NB4 (cell line): ENCODE measurements at regions not wholly inside any gene's neighbourhood (a gene's known extent, or its start where the extent isn't known, plus 50 kb on each side); places are given as distances from the start of the nearest gene placed in this dataset.

Experiments used
- DNase-seq: peaks from one replicate; pipeline ENCODE4 v3.0.0; 2010; ENCODE audit warnings: low read depth
- H3K4me3 ChIP-seq: one replicate; pipeline ENCODE4 v1.5.1; 2011; ENCODE audit warnings: mild to moderate bottlenecking, low read depth, low read length, moderate library complexity
- MYC ChIP-seq: IDR thresholded peaks from 2 replicates; pipeline ENCODE4 v1.6.1; 2011; ENCODE audit warnings: low read depth, low read length
- POLR2A ChIP-seq: IDR thresholded peaks from 2 replicates; pipeline ENCODE4 v1.6.1; 2011; ENCODE audit warnings: mild to moderate bottlenecking; ENCODE audit not compliant: insufficient read length; ENCODE audit errors: extremely low read depth
- TF ChIP-seq, protein P1 (sequence below): IDR thresholded peaks from one replicate; pipeline ENCODE4 v1.5.1; 2012; ENCODE audit warnings: low read depth, low read length
- TF ChIP-seq, protein P2 (sequence below): IDR thresholded peaks from 2 replicates; pipeline ENCODE4 v1.6.1; 2011; ENCODE audit warnings: low read depth, low read length

DNA sequence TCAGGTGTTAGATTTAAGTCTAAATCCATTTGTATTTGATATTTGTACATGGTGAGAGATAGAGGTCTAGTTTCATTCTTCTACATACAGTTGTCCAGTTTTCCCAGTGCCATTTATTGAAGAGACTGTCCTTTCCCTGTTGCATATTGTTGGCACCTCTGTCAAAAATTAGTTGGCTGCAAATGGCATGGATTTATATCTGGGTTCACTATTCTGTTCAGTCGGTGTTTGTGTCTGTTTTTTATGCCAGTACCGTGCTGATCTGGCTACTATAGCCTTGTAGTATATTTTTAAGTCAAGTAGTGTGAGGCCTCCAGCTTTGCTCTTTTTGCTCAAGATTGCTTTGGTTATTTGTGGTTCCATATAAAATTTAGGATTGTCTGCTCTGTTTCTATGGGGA, 176.2 kb upstream of the DMRT1 start:
- DNase-seq: no peak
- no peak overlapping the region for H3K4me3 ChIP-seq
- TF ChIP-seq POLR2A (no peak), MYC (no peak)
- TF ChIP-seq, protein P1, sequence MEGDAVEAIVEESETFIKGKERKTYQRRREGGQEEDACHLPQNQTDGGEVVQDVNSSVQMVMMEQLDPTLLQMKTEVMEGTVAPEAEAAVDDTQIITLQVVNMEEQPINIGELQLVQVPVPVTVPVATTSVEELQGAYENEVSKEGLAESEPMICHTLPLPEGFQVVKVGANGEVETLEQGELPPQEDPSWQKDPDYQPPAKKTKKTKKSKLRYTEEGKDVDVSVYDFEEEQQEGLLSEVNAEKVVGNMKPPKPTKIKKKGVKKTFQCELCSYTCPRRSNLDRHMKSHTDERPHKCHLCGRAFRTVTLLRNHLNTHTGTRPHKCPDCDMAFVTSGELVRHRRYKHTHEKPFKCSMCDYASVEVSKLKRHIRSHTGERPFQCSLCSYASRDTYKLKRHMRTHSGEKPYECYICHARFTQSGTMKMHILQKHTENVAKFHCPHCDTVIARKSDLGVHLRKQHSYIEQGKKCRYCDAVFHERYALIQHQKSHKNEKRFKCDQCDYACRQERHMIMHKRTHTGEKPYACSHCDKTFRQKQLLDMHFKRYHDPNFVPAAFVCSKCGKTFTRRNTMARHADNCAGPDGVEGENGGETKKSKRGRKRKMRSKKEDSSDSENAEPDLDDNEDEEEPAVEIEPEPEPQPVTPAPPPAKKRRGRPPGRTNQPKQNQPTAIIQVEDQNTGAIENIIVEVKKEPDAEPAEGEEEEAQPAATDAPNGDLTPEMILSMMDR: no peak
- TF ChIP-seq, protein P2, sequence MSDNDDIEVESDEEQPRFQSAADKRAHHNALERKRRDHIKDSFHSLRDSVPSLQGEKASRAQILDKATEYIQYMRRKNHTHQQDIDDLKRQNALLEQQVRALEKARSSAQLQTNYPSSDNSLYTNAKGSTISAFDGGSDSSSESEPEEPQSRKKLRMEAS: no peak

DNA sequence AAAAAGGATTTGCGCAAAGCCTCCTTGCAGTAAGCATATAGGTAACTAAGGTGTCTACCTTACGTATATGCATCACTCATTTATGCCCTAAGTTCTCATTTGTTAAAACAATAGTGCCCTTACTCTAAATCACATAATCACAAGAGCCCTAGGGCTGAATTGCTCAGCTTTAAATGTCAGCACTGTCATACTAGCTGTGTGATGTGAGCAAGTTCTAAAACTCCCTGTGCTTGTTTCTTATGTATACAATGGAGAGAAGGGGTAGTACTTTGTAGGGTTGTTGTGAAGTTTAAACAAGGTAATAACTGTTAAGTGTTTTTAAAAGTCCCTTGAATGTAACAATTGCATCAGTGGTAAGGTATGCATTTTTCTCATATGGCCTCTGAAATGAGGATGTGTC, 169.5 kb upstream of the DMRT1 start:
- no peak overlapping the region for H3K4me3 ChIP-seq
- no peak for TF ChIP-seq MYC
- DNase-seq: no peak

DNA sequence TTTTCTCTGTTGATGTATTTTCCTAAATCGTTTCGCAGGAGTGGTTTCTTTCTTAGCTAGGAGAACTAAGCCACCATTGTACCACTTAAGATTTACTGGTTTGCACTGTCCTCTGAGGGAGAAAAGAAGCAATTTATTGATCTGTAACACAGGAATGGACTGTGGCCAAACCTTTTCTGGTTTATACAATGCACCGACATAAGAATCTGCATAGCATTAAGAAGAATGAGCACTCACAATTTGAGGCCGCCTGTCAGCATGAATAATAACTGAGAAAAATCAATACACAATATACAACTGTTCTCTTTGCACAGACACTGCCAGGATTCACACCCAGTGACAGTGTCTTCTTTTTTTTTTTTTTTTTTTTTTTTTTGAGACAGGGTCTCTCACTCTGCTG, 168.6 kb upstream of the DMRT1 start:
- TF ChIP-seq POLR2A (no peak), MYC (no peak)
- TF ChIP-seq, protein P1: no peak
- TF ChIP-seq, protein P2: no peak
- H3K4me3 ChIP-seq: no peak overlapping the region
- DNase-seq: no peak

DNA sequence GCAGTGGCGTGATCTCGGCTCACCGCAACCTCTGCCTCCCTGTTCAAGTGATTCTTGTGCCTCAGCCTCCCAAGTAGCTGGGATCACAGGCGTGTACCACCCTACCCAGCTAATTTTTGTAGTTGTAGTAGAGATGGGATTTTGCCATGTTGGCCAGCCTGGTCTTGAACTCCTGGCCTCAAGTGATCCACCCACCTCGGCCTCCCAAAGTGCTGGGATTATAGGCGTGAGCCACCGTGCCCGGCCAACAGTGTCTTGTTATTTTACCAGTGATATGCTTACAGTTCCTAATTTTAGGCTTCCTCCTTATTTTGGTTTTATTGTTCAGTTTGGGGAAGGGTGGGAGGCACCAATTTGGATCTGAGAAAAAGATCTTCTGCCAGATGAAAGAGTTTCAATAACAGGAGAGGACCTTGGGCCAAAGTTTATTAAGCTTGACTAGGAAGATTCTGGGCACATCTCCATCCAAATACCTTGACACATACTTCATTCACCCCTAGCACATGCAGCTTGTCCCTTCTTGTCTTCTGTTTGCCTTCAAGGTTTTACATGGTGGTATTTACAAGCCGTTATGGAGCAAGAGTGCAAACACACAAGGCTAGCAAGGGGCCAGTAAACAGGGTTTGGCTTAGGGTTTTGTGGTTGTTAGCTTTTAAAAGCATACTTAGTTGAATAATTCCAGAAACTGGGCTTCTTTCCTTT, 168.1 kb upstream of the DMRT1 start:
- DNase-seq: no peak
- no peak overlapping the region for H3K4me3 ChIP-seq
- TF ChIP-seq POLR2A (no peak), MYC (no peak)
- TF ChIP-seq, protein P1: no peak
- TF ChIP-seq, protein P2: no peak

DNA sequence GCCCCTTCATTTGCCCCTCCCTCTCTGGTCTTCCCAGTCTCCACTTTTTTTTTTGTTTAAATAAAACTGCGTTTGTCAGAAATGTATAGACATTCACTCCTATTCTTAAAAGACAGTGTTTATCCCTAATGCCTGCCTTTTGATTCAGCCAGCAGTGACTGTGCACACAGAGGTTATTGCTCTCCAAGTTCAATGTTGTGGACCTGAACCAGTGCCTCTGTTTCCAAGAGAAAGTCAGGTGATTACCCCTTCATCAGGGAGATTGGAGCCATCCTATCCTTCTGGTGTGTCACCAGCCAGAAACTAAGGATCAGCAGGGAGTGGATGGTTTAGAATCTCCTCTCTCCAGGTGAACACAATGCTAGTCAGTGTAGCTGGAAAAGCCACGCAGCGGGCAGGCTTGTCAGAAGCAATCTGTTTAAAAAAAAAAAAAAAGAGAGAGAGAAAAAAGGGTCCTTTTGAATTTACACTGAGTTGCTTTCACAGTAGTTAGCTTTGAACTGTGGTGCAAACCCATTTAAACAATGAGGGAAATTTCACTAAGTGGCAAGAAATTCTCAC, 167.5 kb upstream of the DMRT1 start:
- no peak for DNase-seq
- TF ChIP-seq, protein P1: no peak
- no peak for TF ChIP-seq MYC
- TF ChIP-seq, protein P2: no peak
- TF ChIP-seq POLR2A: no peak
- no peak overlapping the region for H3K4me3 ChIP-seq

DNA sequence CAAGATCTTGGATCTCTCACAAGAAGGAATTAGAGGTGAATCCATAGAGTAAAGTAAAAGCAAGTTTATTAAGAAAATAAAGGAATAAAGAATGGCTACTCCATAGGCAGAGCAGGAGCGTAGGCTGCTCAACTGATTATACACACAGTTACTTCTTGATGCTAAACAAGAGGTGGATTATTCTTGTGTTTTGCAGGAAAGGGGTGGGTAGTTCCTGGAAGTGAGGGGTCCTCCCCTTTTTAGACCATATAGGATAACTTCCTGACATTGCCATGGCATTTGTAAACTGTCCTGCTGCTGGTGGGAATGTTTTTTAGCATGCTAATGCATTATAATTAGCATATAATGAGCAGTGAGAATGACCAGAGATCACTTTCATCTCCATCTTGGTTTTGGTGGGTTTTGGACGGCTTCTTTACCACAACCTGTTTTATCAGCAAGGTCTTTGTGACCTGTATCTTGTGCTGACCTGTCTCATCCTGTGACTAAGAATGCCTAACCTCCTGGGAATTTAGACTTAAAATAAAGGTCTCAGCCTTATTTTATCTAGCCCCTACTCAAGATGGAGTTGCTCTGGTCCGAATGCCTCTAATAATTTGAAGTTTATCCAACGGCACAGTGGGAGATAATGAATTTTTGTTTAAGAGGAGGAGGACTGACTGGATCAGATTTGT, 165.7 kb upstream of the DMRT1 start:
- H3K4me3 ChIP-seq: no peak overlapping the region
- TF ChIP-seq, protein P1: no peak
- TF ChIP-seq MYC (no peak), POLR2A (no peak)
- TF ChIP-seq, protein P2: no peak
- no peak for DNase-seq
